Transverse colon (tissue), 4 donors: ENCODE measurements at regions not wholly inside any gene's neighbourhood (a gene's known extent, or its start where the extent isn't known, plus 50 kb on each side); places are given as distances from the start of the nearest gene placed in this dataset.
"Not testable (repeated sequence)": the region's sequence is repeated elsewhere in the genome, so short reads cannot be mapped to it uniquely, and the experiment has no call there.

Source experiments
- CTCF ChIP-seq, 5 experiments: fragments of 200-600 bp in 3 of 5; fragments of 450-650 bp in 2 of 5; sonication (generic) in 3 of 5; IDR thresholded peaks; 1 replicate in 2 of 5; 2 replicates in 3 of 5; pipeline ENCODE4 v1.5.1; 2016 to 2017; ENCODE audit warnings: antibody characterized with exemption in 5 of 5, inconsistent platforms in 3 of 5, mild to moderate bottlenecking in 2 of 5, moderate library complexity in 1 of 5
- EP300 ChIP-seq: sonication (generic); formaldehyde crosslinking; IDR thresholded peaks from one replicate; pipeline ENCODE4 v1.6.1; 2017; ENCODE audit warnings: antibody characterized with exemption, low read depth
- POLR2A ChIP-seq: fragments of 450-650 bp; IDR thresholded peaks from one replicate; pipeline ENCODE4 v1.6.1; 2016; ENCODE audit warnings: antibody characterized with exemption, mild to moderate bottlenecking, moderate library complexity
- POLR2AphosphoS5 ChIP-seq, 3 donors: sonication (generic); formaldehyde crosslinking; IDR thresholded peaks; one replicate each; pipeline ENCODE4 v1.6.1; 2016; ENCODE audit warnings: antibody characterized with exemption in 3 of 3

- TF ChIP-seq CTCF (IDR thresholded peaks at IDR 0.05); POLR2AphosphoS5 (IDR thresholded peaks at IDR 0.05); EP300; POLR2A: not testable (repeated sequence)
These were observed 94.3 kb downstream of the BAMBI start for GRCh38 chr10:28771580-28772090.
